BE2C (cell line): ENCODE measurements at regions not wholly inside any gene's neighbourhood (a gene's known extent, or its start where the extent isn't known, plus 50 kb on each side); places are given as distances from the start of the nearest gene placed in this dataset.
"Not testable (repeated sequence)": the region's sequence is repeated elsewhere in the genome, so short reads cannot be mapped to it uniquely, and the experiment has no call there.

Experiments used
- DNase-seq: peaks from one replicate; pipeline ENCODE4 v3.0.0-alpha.2; 2020
- H3K27me3 ChIP-seq: fragments of 250-450 bp; sonication (Bioruptor Pico); 2 replicates; pipeline ENCODE4 v1.5.1; 2020; ENCODE audit warnings: mild to moderate bottlenecking
- H3K36me3 ChIP-seq: fragments of 250-450 bp; sonication (Bioruptor Pico); 2 replicates; pipeline ENCODE4 v1.5.1; 2020; ENCODE audit warnings: mild to moderate bottlenecking
- H3K4me1 ChIP-seq: fragments of 250-450 bp; sonication (Bioruptor Pico); 2 replicates; pipeline ENCODE4 v1.5.1; 2020
- H3K4me3 ChIP-seq: 2 replicates; pipeline ENCODE4 v1.5.1; 2011; ENCODE audit warnings: low read depth, low read length
- H3K9me3 ChIP-seq: fragments of 250-450 bp; sonication (Bioruptor Pico); 2 replicates; pipeline ENCODE4 v1.5.1; 2020
- CTCF ChIP-seq: IDR thresholded peaks from 2 replicates; pipeline ENCODE4 v1.5.1; 2012; ENCODE audit warnings: mild to moderate bottlenecking, low read depth, low read length

GRCh38 chr3:73258057-73258456 is 196.6 kb downstream of the EBLN2 start:
- Histone ChIP-seq H3K36me3 (no peaks in the 10 kb centered on the region), H3K9me3 (no peaks in the 10 kb centered on the region), H3K4me1 (no peaks in the 10 kb centered on the region), H3K27me3 (no peaks in the 10 kb centered on the region), H3K4me3 (no peak overlapping the region)
- no peak for TF ChIP-seq CTCF
- DNase-seq, result no peak

- H3K4me1 ChIP-seq, result no peaks in the 10 kb centered on the region
- H3K9me3 ChIP-seq, result no peaks in the 10 kb centered on the region
- DNase-seq, result no peak
- H3K36me3 ChIP-seq, result no peaks in the 10 kb centered on the region
- no peaks in the 10 kb centered on the region for H3K27me3 ChIP-seq
- TF ChIP-seq CTCF, result no peak
- H3K4me3 ChIP-seq, result no peak overlapping the region
Measured at GRCh38 chr3:73259291-73259690, 197.8 kb downstream of the EBLN2 start.

- H3K4me3 ChIP-seq, result no peak overlapping the region
- H3K27me3 ChIP-seq, result no peaks in the 10 kb centered on the region
- DNase-seq, result no peak
- H3K36me3 ChIP-seq, result no peaks in the 10 kb centered on the region
- TF ChIP-seq CTCF, result no peak
- H3K9me3 ChIP-seq, result no peaks in the 10 kb centered on the region
- no peaks in the 10 kb centered on the region for H3K4me1 ChIP-seq
Measured at GRCh38 chr3:73259856-73260255, 198.4 kb downstream of the EBLN2 start.

GRCh38 chr3:73266558-73266957 is 205.1 kb downstream of the EBLN2 start:
- not testable (repeated sequence) for H3K4me3 ChIP-seq, H3K4me1 ChIP-seq, H3K27me3 ChIP-seq, H3K9me3 ChIP-seq, H3K36me3 ChIP-seq, DNase-seq

- not testable (repeated sequence) for H3K4me1 ChIP-seq, DNase-seq, H3K36me3 ChIP-seq, H3K9me3 ChIP-seq, H3K4me3 ChIP-seq, H3K27me3 ChIP-seq
Measured at GRCh38 chr3:73269126-73269525, 207.7 kb downstream of the EBLN2 start.

GRCh38 chr3:73270839-73271483 is 209.5 kb downstream of the EBLN2 start:
- no peak for TF ChIP-seq CTCF
- Histone ChIP-seq H3K27me3 (no peaks in the 10 kb centered on the region), H3K36me3 (no peaks in the 10 kb centered on the region), H3K4me1 (no peaks in the 10 kb centered on the region; the same call in 1 of the 2 replicates), H3K9me3 (no peaks in the 10 kb centered on the region), H3K4me3 (no peak overlapping the region)
- DNase-seq, result peak; percentile 56

GRCh38 chr3:73273341-73273740 is 211.9 kb downstream of the EBLN2 start:
- no peaks in the 10 kb centered on the region for H3K27me3 ChIP-seq
- TF ChIP-seq CTCF, result no peak
- DNase-seq, result no peak
- H3K4me1 ChIP-seq, result no peaks in the 10 kb centered on the region; the same call in 1 of the 2 replicates
- no peaks in the 10 kb centered on the region for H3K9me3 ChIP-seq
- no peak overlapping the region for H3K4me3 ChIP-seq
- no peaks in the 10 kb centered on the region for H3K36me3 ChIP-seq
